K562 (cell line): ENCODE measurements at regions not wholly inside any gene's neighbourhood (a gene's known extent, or its start where the extent isn't known, plus 50 kb on each side); places are given as distances from the start of the nearest gene placed in this dataset.

Source experiments
- ATAC-seq: fragments of 200-7000 bp; cut with Tn5 transposase; 3 replicates; pipeline ENCODE4 v1.9.1; 2020; ENCODE audit warnings: moderate library complexity
- BruUV-seq: library from RNA; stranded (reverse); fragments of 400-500 nt; replicated peaks from 2 replicates; lab custom pipeline; 2021; lab: Mats Ljungman, UMichigan
- CTCF ChIA-PET: fragments of 300-600 bp; formaldehyde crosslinking; extraction: SDS; loops from one replicate; lab custom pipeline; 2021; ENCODE audit warnings: low intra/inter-chr PET ratio; lab: Yijun Ruan, JAX
- POLR2A ChIA-PET: fragments of 300-600, 350-650 bp; sonication (Branson Sonifier 250); formaldehyde crosslinking; extraction: SDS; loops from one replicate; lab custom pipeline; 2021; ENCODE audit warnings: antibody characterized with exemption, inconsistent platforms; lab: Yijun Ruan, JAX
- DNase-seq, 4 experiments: peaks; one replicate each; pipeline versions ENCODE4 v3.0.0 to v3.0.0-alpha.2; 2011 to 2018; ENCODE audit warnings: low spot score in 3 of 4, mixed read lengths in 3 of 4; ENCODE audit errors: extremely low read depth in 1 of 4
- FAIRE-seq: peaks from 2 replicates; lab custom pipeline; 2011; peaks lifted over from hg19 to GRCh38; lab: Jason Lieb, UNC
- H2AFZ ChIP-seq: 2 replicates; pipeline ENCODE4 v1.6.0; 2011; ENCODE audit warnings: low read depth, low read length, control low read depth, inconsistent platforms
- H3K27ac ChIP-seq: fragments of 200-600 bp; 3 replicates; pipeline ENCODE4 v1.8.0; 2011; ENCODE audit warnings: low read depth, mild to moderate bottlenecking, control low read depth, inconsistent platforms, low read length, moderate library complexity, mixed read lengths; ENCODE audit errors: extremely low read depth
- H3K27me3 ChIP-seq, 2 experiments: fragments of 300-600 bp in 1 of 2; 2 replicates in 1 of 2; 3 replicates in 1 of 2; pipeline versions ENCODE4 v1.6.0 to v1.8.0; 2011; ENCODE audit warnings: inconsistent platforms in 2 of 2, low read length in 2 of 2, mild to moderate bottlenecking in 1 of 2, mixed read lengths in 1 of 2, moderate library complexity in 1 of 2; ENCODE audit not compliant: control insufficient read depth in 2 of 2, insufficient read depth in 2 of 2
- H3K36me3 ChIP-seq: fragments of 300-600 bp; 3 replicates; pipeline ENCODE4 v1.8.0; 2011; ENCODE audit warnings: mild to moderate bottlenecking, low read length, inconsistent platforms; ENCODE audit not compliant: control insufficient read depth, insufficient read depth
- H3K4me1 ChIP-seq, 2 experiments: fragments of 200-600 bp in 1 of 2; replicated peaks in 1 of 2; 2 replicates in 1 of 2; 3 replicates in 1 of 2; pipeline versions ENCODE4 v1.5.1 to v1.8.0; 2011; ENCODE audit warnings: inconsistent platforms in 2 of 2, low read length in 2 of 2, mild to moderate bottlenecking in 1 of 2, mixed read lengths in 1 of 2, moderate library complexity in 1 of 2; ENCODE audit not compliant: control insufficient read depth in 2 of 2, insufficient read depth in 2 of 2
- H3K4me2 ChIP-seq: 2 replicates; pipeline ENCODE4 v1.6.1; 2011; ENCODE audit warnings: low read length, control low read depth, inconsistent platforms, mixed read lengths; ENCODE audit not compliant: insufficient read depth
- H3K4me3 ChIP-seq: fragments of 200-600 bp; sonication (generic), shearing (Covaris generic); 2 replicates; pipeline ENCODE4 v1.5.1; 2016; ENCODE audit warnings: control low read depth, inconsistent platforms
- H3K79me2 ChIP-seq: fragments of 200-600 bp; 3 replicates; pipeline ENCODE4 v1.8.0; 2011; ENCODE audit warnings: low read length, inconsistent platforms; ENCODE audit not compliant: control insufficient read depth, insufficient read depth
- H3K9ac ChIP-seq, 2 experiments: 2 replicates each; pipeline versions ENCODE4 v1.6.0 to v1.6.1; 2011; ENCODE audit warnings: low read depth in 2 of 2, low read length in 2 of 2, control low read depth in 1 of 2, inconsistent platforms in 1 of 2, mild to moderate bottlenecking in 1 of 2, mixed read lengths in 1 of 2; ENCODE audit not compliant: insufficient read depth in 1 of 2
- H3K9me1 ChIP-seq: one replicate; pipeline ENCODE4 v1.6.0; 2011; ENCODE audit warnings: inconsistent platforms, mild to moderate bottlenecking, low read length, moderate library complexity; ENCODE audit not compliant: control insufficient read depth, insufficient read depth
- H3K9me3 ChIP-seq: replicated peaks from 2 replicates; pipeline ENCODE4 v1.5.1; 2011; ENCODE audit warnings: low read depth, low read length, inconsistent platforms; ENCODE audit not compliant: control insufficient read depth, insufficient read depth
- H4K20me1 ChIP-seq: replicated peaks from 2 replicates; pipeline ENCODE4 v1.6.1; 2011; ENCODE audit warnings: low read length, inconsistent platforms, mixed read lengths; ENCODE audit not compliant: control insufficient read depth, insufficient read depth
- HNRNPL ChIP-seq: fragments of 200-400 bp; formaldehyde crosslinking; IDR thresholded peaks from 2 replicates; pipeline ENCODE4 v1.6.1; 2017; ENCODE audit warnings: low read depth, mild to moderate bottlenecking, low read length
- MAZ ChIP-seq, 2 experiments: fragments of 450-650 bp in 1 of 2; sonication (generic) in 1 of 2; formaldehyde crosslinking; IDR thresholded peaks in 1 of 2; conservative IDR thresholded peaks in 1 of 2; 2 replicates each; pipeline versions ENCODE4 v1.4.0 to v1.5.0; 2020; ENCODE audit warnings: mild to moderate bottlenecking in 1 of 2, missing genetic modification reagents in 1 of 2
- MLLT1 ChIP-seq, 2 experiments: fragments of 450-650 bp; IDR thresholded peaks; 2 replicates each; pipeline ENCODE4 v1.6.1; 2016
- NFE2L1 ChIP-seq: fragments of 450-650 bp; IDR thresholded peaks from 2 replicates; pipeline ENCODE4 v1.6.1; 2016; ENCODE audit warnings: missing genetic modification characterization, low read depth, mild to moderate bottlenecking, missing compliant biosample characterization, moderate library complexity, borderline replicate concordance
- RBM34 ChIP-seq: fragments of 200-400 bp; formaldehyde crosslinking; IDR thresholded peaks from 2 replicates; pipeline ENCODE4 v1.6.1; 2018; ENCODE audit warnings: low read length, borderline replicate concordance; ENCODE audit not compliant: insufficient read depth
- SMARCA5 ChIP-seq: fragments of 450-650 bp; IDR thresholded peaks from 2 replicates; pipeline ENCODE4 v1.6.1; 2016
- TAL1 ChIP-seq: fragments of 450-650 bp; IDR thresholded peaks from 2 replicates; pipeline ENCODE4 v1.6.1; 2016; ENCODE audit warnings: mild to moderate bottlenecking
- ZNF12 ChIP-seq: sonication (generic); formaldehyde crosslinking; IDR thresholded peaks from 2 replicates; pipeline ENCODE4 v1.4.0; 2020; ENCODE audit warnings: mild to moderate bottlenecking, missing genetic modification reagents
- ZNF431 ChIP-seq: sonication (generic); formaldehyde crosslinking; IDR thresholded peaks from 2 replicates; pipeline ENCODE4 v1.8.0; 2022; ENCODE audit warnings: mild to moderate bottlenecking, missing genetic modification reagents
- WGBS: fragments of 100-300 bp; shearing (Covaris generic); methylation state at CpG from one replicate; pipeline ENCODE4 v1.1.6; 2016; ENCODE audit warnings: low coverage, mixed read lengths; ENCODE audit not compliant: insufficient coverage; ENCODE audit errors: missing lambda C conversion rate; 5-methylcytosine and 5-hydroxymethylcytosine counted together
- in situ Hi-C: fragments of 300-500 bp; cut with MboI; formaldehyde crosslinking; loops from 4 replicates; pipeline ENCODE4 v1.15.0; 2018; ENCODE audit warnings: inconsistent platforms, mixed read lengths
- intact Hi-C: fragments of 100-400 bp; cut with micrococcal nuclease; formaldehyde crosslinking; loops from 2 replicates; pipeline ENCODE4 v1.14.2; 2022
- TF ChIP-seq, protein P1 (sequence below): sonication (generic); formaldehyde crosslinking; IDR thresholded peaks from 2 replicates; pipeline ENCODE4 v1.8.0; 2022; ENCODE audit warnings: mild to moderate bottlenecking, missing genetic modification reagents

GRCh38 chr18:44517136-44517535, 163.6 kb upstream of the SETBP1 start:
- WGBS: 0% methylated on average over 1 of the region's 3 CpGs
- H3K9me3 ChIP-seq: no peaks in the 10 kb centered on the region
- POLR2A ChIA-PET: no interaction called here

More at GRCh38 chr18:44517136-44517535, 163.6 kb upstream of the SETBP1 start:
- intact Hi-C loops: no loop called here
- TF ChIP-seq MAZ (CRISPR knock-in tag; conservative IDR thresholded peaks at IDR 0.05 in 1 of 2, IDR thresholded peaks at IDR 0.05 in 1 of 2) (no peak), RBM34 (no peak), ZNF431 (CRISPR knock-in tag) (no peak), NFE2L1 (tag) (no peak), HNRNPL (no peak), ZNF12 (no peak), MLLT1 (IDR thresholded peaks at IDR 0.05) (no peak), SMARCA5 (no peak), TAL1 (no peak)
- TF ChIP-seq, protein P1, sequence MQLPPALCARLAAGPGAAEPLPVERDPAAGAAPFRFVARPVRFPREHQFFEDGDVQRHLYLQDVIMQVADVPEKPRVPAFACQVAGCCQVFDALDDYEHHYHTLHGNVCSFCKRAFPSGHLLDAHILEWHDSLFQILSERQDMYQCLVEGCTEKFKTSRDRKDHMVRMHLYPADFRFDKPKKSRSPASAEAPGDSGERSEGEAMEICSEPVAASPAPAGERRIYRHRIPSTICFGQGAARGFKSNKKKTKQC (CRISPR knock-in tag): no peak
- Histone ChIP-seq H3K4me1 (no peaks in the 10 kb centered on the region), H2AFZ (no peak overlapping the region), H4K20me1 (no peaks in the 10 kb centered on the region), H3K9me1 (no peaks in the 10 kb centered on the region), H3K4me3 (no peak overlapping the region), H3K36me3 (no peaks in the 10 kb centered on the region), H3K9ac (no peak overlapping the region), H3K27me3 (no peaks in the 10 kb centered on the region), H3K27ac (no peak overlapping the region), H3K79me2 (no peaks in the 10 kb centered on the region), H3K4me2 (no peak overlapping the region)
- in situ Hi-C loops: no loop called here
- ATAC-seq (no peak), DNase-seq (no peak), FAIRE-seq (no peak)
- CTCF ChIA-PET: no interaction called here
- BruUV-seq: no TSS peak
